ENCODE measurements at regions not wholly inside any gene's neighbourhood (a gene's known extent, or its start where the extent isn't known, plus 50 kb on each side); places are given as distances from the start of the nearest gene placed in this dataset.

- no peak overlapping the region for H3K27ac ChIP-seq
- H3K4me1 ChIP-seq = no peaks in the 10 kb centered on the region
- no peaks in the 10 kb centered on the region for H3K9me3 ChIP-seq (replicated peaks)
- H3K36me3 ChIP-seq = no peaks in the 10 kb centered on the region
- H3K27me3 ChIP-seq = peaks cover 6% of the 10 kb centered on the region; the same call in 1 of the 2 replicates
- H3K4me3 ChIP-seq = no peak overlapping the region
- no peak for DNase-seq
These were observed 54.5 kb upstream of the PLXNA2 start for GRCh38 chr1:208298593-208299269.

DNA sequence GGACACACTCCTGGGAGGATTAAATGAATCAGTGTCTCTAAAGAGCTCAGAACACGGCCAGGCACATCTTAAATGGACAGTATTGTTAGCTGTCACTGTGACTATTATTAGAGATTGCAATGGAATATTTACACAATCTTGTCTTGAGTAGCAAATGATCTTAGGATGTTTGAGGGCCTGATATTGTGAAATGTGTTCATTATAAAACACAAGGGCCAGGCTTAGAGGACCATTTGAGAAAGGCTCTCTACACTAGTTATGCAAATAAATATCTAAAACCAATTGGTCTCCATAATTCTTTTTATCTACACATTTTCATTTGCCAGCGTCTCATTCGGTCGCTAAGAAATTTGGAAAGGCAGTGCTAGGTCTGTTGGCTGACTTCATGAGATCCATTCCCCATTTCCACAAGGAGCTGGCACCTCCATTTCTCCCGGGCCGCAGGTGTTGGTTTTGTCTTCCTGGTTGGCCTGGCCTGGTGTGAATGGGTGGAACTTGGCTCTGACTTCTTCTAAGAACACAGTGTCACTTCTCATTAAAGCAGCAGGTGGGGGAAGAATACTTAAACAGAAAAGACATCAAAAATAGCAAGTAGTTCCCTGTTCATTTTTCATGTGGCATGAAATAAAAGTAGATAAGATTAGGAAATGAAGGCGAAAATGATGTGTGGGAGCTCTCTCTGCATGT, 56.0 kb upstream of the PLXNA2 start:
- no peaks in the 10 kb centered on the region for H3K4me1 ChIP-seq
- H3K27ac ChIP-seq = no peak overlapping the region
- H3K9me3 ChIP-seq (replicated peaks) = no peaks in the 10 kb centered on the region
- DNase-seq = no peak
- H3K36me3 ChIP-seq = no peaks in the 10 kb centered on the region
- peaks cover 6% of the 10 kb centered on the region; the same call in 1 of the 2 replicates for H3K27me3 ChIP-seq
- H3K4me3 ChIP-seq = no peak overlapping the region

GRCh38 chr1:208302699-208303238, 58.6 kb upstream of the PLXNA2 start:
- Histone ChIP-seq H3K9me3 (replicated peaks) (no peaks in the 10 kb centered on the region), H3K27ac (no peak overlapping the region)

GRCh38 chr1:208303743-208304712, 59.8 kb upstream of the PLXNA2 start:
- H3K4me3 ChIP-seq = no peak overlapping the region
- H3K27me3 ChIP-seq = 0 out of 2 replicates have a peak, but pooled peaks cover 6% of the 10 kb centered on the region
- no peak overlapping the region for H3K27ac ChIP-seq
- no peaks in the 10 kb centered on the region for H3K36me3 ChIP-seq
- no peaks in the 10 kb centered on the region for H3K4me1 ChIP-seq
- H3K9me3 ChIP-seq (replicated peaks) = no peaks in the 10 kb centered on the region
- DNase-seq = no peak

More at GRCh38 chr1:208302699-208303238, 58.6 kb upstream of the PLXNA2 start:
- Histone ChIP-seq H3K36me3 (no peaks in the 10 kb centered on the region), H3K4me1 (no peaks in the 10 kb centered on the region), H3K27me3 (peaks cover 6% of the 10 kb centered on the region; the same call in 1 of the 2 replicates), H3K4me3 (no peak overlapping the region)
- no peak for DNase-seq

DNA sequence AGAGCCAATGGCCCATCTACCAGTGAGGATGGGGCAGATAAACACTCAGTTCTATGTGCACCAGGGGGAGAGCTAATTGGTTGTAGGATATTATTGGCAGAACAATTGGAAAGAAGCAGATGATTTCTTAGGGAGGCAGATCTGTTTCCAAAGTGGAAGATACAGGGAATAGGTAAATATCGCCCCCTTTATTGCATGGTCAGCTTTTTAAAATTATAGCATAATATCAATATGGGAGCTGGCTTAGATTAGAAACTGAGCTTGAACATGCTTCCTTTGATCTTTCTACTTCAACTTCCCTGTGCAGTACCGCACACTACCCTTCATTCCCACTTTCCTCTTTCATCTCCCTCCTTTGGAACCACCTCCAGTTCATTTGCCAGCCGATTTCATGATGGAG, 64.0 kb upstream of the PLXNA2 start:
- Histone ChIP-seq H3K27me3 (peaks cover 4% of the 10 kb centered on the region; the same call in 1 of the 2 replicates), H3K4me1 (no peaks in the 10 kb centered on the region), H3K4me3 (no peak overlapping the region), H3K36me3 (no peaks in the 10 kb centered on the region), H3K9me3 (replicated peaks) (no peaks in the 10 kb centered on the region), H3K27ac (no peak overlapping the region)
- DNase-seq = no peak

DNA sequence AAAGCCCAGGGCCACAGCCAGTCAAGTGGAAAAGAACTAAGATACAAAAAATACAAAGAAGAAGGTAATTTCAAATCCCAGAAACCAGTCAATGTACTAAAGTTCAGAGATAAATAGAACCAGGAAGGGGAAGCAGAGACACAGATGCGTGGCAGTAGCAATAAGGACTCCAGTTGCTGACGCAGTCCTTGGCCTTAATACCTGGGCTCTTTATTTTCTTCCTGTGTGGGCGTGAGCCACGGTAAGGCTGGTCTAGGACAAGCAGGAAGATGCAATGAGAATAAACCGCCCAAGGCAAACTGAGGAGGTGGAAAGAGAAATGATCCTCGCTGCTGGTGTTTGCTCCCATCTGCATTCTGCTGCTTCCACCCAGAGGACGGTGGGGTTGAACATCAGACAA, 65.6 kb upstream of the PLXNA2 start:
- no peaks in the 10 kb centered on the region for H3K4me1 ChIP-seq
- H3K27me3 ChIP-seq = peaks cover 4% of the 10 kb centered on the region; the same call in 1 of the 2 replicates
- no peaks in the 10 kb centered on the region for H3K9me3 ChIP-seq (replicated peaks)
- H3K27ac ChIP-seq = no peak overlapping the region
- DNase-seq = no peak
- H3K4me3 ChIP-seq = no peak overlapping the region
- H3K36me3 ChIP-seq = no peaks in the 10 kb centered on the region

DNA sequence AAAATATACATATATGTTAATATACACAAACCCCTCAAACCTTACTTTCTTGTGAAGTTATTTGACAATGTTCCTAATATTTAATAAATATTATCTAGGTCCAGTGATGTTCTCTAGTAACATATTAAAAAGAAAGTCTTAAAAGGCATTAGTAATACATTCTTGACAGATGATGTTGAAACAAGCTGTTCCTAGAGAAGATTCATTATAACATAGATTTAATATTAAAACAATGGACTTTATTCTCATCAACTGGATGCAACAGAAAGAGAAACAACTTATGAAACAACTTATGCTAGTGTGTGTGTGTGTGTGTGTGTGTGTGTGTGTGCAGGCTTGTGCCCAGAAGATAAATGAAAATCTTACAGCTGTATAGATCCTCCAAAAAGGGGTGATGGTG, 68.5 kb upstream of the PLXNA2 start:
- peaks cover 4% of the 10 kb centered on the region; the same call in 1 of the 2 replicates for H3K27me3 ChIP-seq
- no peaks in the 10 kb centered on the region for H3K36me3 ChIP-seq
- no peak for DNase-seq
- no peak overlapping the region for H3K27ac ChIP-seq
- H3K9me3 ChIP-seq (replicated peaks) = no peaks in the 10 kb centered on the region
- no peaks in the 10 kb centered on the region for H3K4me1 ChIP-seq
- H3K4me3 ChIP-seq = no peak overlapping the region

DNA sequence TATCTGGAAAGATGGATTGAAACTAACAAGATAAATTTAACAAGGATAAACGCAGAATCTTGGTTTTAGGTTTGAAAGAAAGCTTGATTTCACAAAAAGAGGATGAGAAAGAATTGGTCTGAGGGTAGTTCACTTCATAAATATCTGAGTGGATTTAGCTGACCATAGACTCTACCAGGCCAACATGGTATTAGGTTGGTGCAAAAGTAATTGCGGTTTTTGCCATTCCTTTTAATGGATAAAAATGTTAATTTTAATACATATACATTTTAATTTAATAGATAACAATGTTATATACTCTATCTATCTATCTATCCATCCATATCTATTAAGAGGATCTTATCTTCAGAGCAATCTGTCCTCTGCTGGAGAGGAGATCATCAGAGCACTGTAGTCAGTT, 70.2 kb upstream of the PLXNA2 start:
- peaks cover 4% of the 10 kb centered on the region; the same call in 1 of the 2 replicates for H3K27me3 ChIP-seq
- no peak overlapping the region for H3K27ac ChIP-seq
- H3K4me3 ChIP-seq = no peak overlapping the region
- DNase-seq = no peak
- no peaks in the 10 kb centered on the region for H3K9me3 ChIP-seq (replicated peaks)
- H3K4me1 ChIP-seq = no peaks in the 10 kb centered on the region
- no peaks in the 10 kb centered on the region for H3K36me3 ChIP-seq

- no peaks in the 10 kb centered on the region for H3K9me3 ChIP-seq (replicated peaks)
- no peaks in the 10 kb centered on the region for H3K36me3 ChIP-seq
- no peaks in the 10 kb centered on the region for H3K27me3 ChIP-seq
- H3K4me3 ChIP-seq = no peak overlapping the region
- no peak for DNase-seq
- H3K4me1 ChIP-seq = no peaks in the 10 kb centered on the region
- H3K27ac ChIP-seq = no peak overlapping the region
These were observed 74.1 kb upstream of the PLXNA2 start for GRCh38 chr1:208318150-208318734.

DNA sequence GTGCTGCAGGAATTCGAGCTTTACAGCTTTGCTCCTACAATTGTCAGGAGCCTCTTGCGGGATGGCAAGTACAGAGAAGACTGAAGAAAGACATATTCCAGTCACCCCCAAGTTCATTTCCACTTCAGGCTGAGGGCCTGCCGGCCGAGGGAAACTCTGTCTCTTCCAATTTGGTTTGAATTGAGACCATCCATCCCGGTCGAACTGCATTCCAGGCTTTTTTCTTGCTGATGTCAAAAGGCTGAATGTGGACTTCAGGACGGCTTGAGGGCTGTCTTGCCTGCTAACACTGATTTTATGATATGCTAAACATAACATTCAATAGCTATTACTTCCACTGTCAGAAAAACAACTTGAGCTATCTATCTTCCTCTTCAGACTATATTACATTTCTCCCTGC, 79.8 kb upstream of the PLXNA2 start:
- Histone ChIP-seq H3K27ac (no peak overlapping the region), H3K36me3 (no peaks in the 10 kb centered on the region), H3K27me3 (no peaks in the 10 kb centered on the region), H3K4me3 (no peak overlapping the region), H3K9me3 (replicated peaks) (no peaks in the 10 kb centered on the region), H3K4me1 (no peaks in the 10 kb centered on the region)
- DNase-seq = no peak

DNA sequence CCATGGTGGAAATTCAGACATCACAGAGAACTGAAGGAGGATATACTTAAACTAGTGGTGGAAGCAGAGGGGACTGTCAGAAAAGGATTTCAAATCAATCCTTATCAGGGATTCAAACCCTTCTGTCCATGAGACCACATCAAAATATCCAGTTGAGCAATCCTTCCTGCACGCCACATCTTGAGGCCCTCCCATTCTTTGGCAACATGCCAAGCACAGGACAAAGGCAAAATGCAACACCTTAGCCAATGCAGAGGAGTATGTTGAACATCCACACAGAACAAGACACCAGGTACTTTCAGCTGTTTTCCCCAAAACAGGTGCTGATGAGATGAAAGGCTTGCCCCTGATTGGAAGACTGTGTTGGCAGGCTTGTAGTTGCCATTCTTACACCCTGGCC, 81.8 kb upstream of the PLXNA2 start:
- H3K4me1 ChIP-seq = no peaks in the 10 kb centered on the region
- H3K4me3 ChIP-seq = no peak overlapping the region
- no peaks in the 10 kb centered on the region for H3K36me3 ChIP-seq
- H3K9me3 ChIP-seq (replicated peaks) = no peaks in the 10 kb centered on the region
- H3K27me3 ChIP-seq = no peaks in the 10 kb centered on the region
- H3K27ac ChIP-seq = no peak overlapping the region
- peak in 1 of 2 experiments; percentile 9 for DNase-seq

DNA sequence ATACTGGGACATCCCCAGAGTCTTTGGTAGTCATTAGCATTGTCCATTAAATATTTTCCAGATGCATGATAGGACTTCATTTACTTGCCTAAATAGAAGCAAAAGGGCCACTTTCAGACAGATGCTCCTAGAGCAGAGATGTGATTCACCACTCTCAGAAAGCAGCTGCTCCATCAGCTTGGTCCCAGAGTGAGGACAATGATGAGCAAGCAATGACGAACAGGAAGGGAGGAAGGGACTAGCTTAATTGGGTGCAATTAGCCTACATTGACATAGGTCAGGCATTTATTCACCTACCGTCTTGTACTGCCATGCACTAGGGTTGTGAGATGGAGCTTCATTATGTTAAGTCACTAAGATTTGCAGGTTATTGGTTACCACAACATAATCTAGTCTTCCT, 85.1 kb upstream of the PLXNA2 start:
- H3K4me3 ChIP-seq = no peak overlapping the region
- H3K36me3 ChIP-seq = no peaks in the 10 kb centered on the region
- no peak for DNase-seq
- no peaks in the 10 kb centered on the region for H3K9me3 ChIP-seq (replicated peaks)
- no peaks in the 10 kb centered on the region for H3K4me1 ChIP-seq
- no peak overlapping the region for H3K27ac ChIP-seq
- no peaks in the 10 kb centered on the region; the same call in 1 of the 2 replicates for H3K27me3 ChIP-seq

- H3K36me3 ChIP-seq = no peaks in the 10 kb centered on the region
- DNase-seq = no peak
These were observed 88.0 kb upstream of the PLXNA2 start for GRCh38 chr1:208332036-208332773.

GRCh38 chr1:208332774-208333126, 88.6 kb upstream of the PLXNA2 start:
- H3K4me3 ChIP-seq = no peak overlapping the region
- no peak overlapping the region for H3K27ac ChIP-seq
- no peaks in the 10 kb centered on the region for H3K36me3 ChIP-seq
- H3K9me3 ChIP-seq (replicated peaks) = no peaks in the 10 kb centered on the region
- H3K4me1 ChIP-seq = no peaks in the 10 kb centered on the region
- no peak for DNase-seq
- H3K27me3 ChIP-seq = no peaks in the 10 kb centered on the region; the same call in 1 of the 2 replicates

More at GRCh38 chr1:208332036-208332773, 88.0 kb upstream of the PLXNA2 start:
- Histone ChIP-seq H3K27ac (no peak overlapping the region), H3K27me3 (no peaks in the 10 kb centered on the region; the same call in 1 of the 2 replicates), H3K9me3 (replicated peaks) (no peaks in the 10 kb centered on the region), H3K4me3 (no peak overlapping the region), H3K4me1 (no peaks in the 10 kb centered on the region)

Data from SJCRH30 (cell line).